Ovary (tissue), 3 donors: ENCODE measurements at regions not wholly inside any gene's neighbourhood (a gene's known extent, or its start where the extent isn't known, plus 50 kb on each side); places are given as distances from the start of the nearest gene placed in this dataset.

ENCODE experiments used
- EP300 ChIP-seq: sonication (generic); formaldehyde crosslinking; IDR thresholded peaks from one replicate; pipeline ENCODE4 v1.6.1; 2017; ENCODE audit warnings: antibody characterized with exemption
- TF ChIP-seq, protein P1 (sequence below), 3 donors: fragments of 450-650 bp in 2 of 3; fragments of 200-600 bp in 1 of 3; IDR thresholded peaks; one replicate each; pipeline versions ENCODE4 v1.5.1 to v1.8.0; 2016 to 2022; ENCODE audit warnings: antibody characterized with exemption in 3 of 3, mild to moderate bottlenecking in 1 of 3
- donor health status: DM: no; HTN: no; CAD: no.

DNA sequence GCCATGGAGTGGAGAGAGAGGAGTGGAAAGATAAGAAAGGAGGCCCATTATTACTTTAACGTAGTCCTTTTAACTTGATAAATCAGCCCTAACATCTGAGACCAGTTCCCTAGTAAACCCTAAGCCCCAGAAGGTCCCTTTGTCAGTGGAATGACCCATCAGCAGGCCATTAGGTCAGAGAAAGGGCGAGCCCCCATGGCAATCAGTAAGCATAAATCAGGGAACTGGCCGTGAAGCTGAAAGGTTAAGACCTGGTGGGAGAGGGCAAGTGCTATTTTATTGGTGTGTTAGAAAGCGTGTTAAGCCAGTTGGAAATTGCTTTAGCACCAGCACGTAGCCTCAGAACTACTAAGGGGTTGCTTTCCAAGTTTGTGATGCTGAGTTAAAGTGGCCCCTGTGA, 708.0 kb downstream of the BCL11B start:
- no peak for TF ChIP-seq EP300
- TF ChIP-seq, protein P1, sequence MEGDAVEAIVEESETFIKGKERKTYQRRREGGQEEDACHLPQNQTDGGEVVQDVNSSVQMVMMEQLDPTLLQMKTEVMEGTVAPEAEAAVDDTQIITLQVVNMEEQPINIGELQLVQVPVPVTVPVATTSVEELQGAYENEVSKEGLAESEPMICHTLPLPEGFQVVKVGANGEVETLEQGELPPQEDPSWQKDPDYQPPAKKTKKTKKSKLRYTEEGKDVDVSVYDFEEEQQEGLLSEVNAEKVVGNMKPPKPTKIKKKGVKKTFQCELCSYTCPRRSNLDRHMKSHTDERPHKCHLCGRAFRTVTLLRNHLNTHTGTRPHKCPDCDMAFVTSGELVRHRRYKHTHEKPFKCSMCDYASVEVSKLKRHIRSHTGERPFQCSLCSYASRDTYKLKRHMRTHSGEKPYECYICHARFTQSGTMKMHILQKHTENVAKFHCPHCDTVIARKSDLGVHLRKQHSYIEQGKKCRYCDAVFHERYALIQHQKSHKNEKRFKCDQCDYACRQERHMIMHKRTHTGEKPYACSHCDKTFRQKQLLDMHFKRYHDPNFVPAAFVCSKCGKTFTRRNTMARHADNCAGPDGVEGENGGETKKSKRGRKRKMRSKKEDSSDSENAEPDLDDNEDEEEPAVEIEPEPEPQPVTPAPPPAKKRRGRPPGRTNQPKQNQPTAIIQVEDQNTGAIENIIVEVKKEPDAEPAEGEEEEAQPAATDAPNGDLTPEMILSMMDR (IDR thresholded peaks at IDR 0.05): no peak
